GM12878 (cell line): ENCODE measurements at regions not wholly inside any gene's neighbourhood (a gene's known extent, or its start where the extent isn't known, plus 50 kb on each side); places are given as distances from the start of the nearest gene placed in this dataset.

ENCODE experiments used
- ATAC-seq: fragments of 200-7000 bp; cut with Tn5 transposase; 3 replicates; pipeline ENCODE4 v1.9.1; 2020; ENCODE audit warnings: mild to moderate bottlenecking, moderate library complexity
- BruUV-seq: library from RNA; stranded (reverse); fragments of 400-500 nt; replicated peaks from 2 replicates; lab custom pipeline; 2021; lab: Mats Ljungman, UMichigan
- CTCF ChIA-PET: fragments of 300-600 bp; sonication (Branson Sonifier 250); formaldehyde crosslinking; extraction: SDS; loops from one replicate; lab custom pipeline; 2021; ENCODE audit warnings: inconsistent platforms; lab: Yijun Ruan, JAX
- POLR2A ChIA-PET: fragments of 350-600 bp; formaldehyde crosslinking; extraction: SDS; loops from one replicate; lab custom pipeline; 2021; ENCODE audit warnings: inconsistent platforms; lab: Charles Lee
- RAD21 ChIA-PET: fragments of 300-600 bp; sonication (Branson Sonifier 250); formaldehyde crosslinking; loops from one replicate; lab custom pipeline; 2023; ENCODE audit warnings: antibody characterized with exemption; ENCODE audit not compliant: unreplicated experiment; lab: Charles Lee
- SMC1A ChIA-PET: fragments of 300-600 bp; sonication (Branson Sonifier 250); formaldehyde crosslinking; loops from one replicate; lab custom pipeline; 2023; ENCODE audit not compliant: unreplicated experiment, uncharacterized antibody; lab: Charles Lee
- DNase-seq: peaks from one replicate; pipeline ENCODE4 v3.0.0-alpha.2; 2011; ENCODE audit warnings: low read depth, low spot score
- FAIRE-seq: peaks from 3 replicates; lab custom pipeline; 2011; peaks lifted over from hg19 to GRCh38; lab: Jason Lieb, UNC
- H2AFZ ChIP-seq: 2 replicates; pipeline ENCODE4 v1.6.0; 2011; ENCODE audit warnings: low read depth, low read length, control low read depth; ENCODE audit not compliant: control insufficient read depth
- H3K27ac ChIP-seq: 2 replicates; pipeline ENCODE4 v1.5.1; 2011; ENCODE audit warnings: control low read depth; ENCODE audit not compliant: control insufficient read depth, insufficient read depth
- H3K27me3 ChIP-seq, 2 experiments: replicated peaks in 1 of 2; 2 replicates each; pipeline versions ENCODE4 v1.6.0 to v1.6.1; 2011; ENCODE audit warnings: low read length in 1 of 2; ENCODE audit not compliant: control insufficient read depth in 2 of 2, insufficient read depth in 2 of 2
- H3K36me3 ChIP-seq, 2 experiments: 2 replicates each; pipeline ENCODE4 v1.5.1; 2011; ENCODE audit warnings: low read length in 1 of 2; ENCODE audit not compliant: control insufficient read depth in 2 of 2, insufficient read depth in 2 of 2
- H3K4me1 ChIP-seq: 2 replicates; pipeline ENCODE4 v1.6.1; 2011; ENCODE audit warnings: mild to moderate bottlenecking, low read length, moderate library complexity, mixed read lengths; ENCODE audit not compliant: control insufficient read depth, insufficient read depth
- H3K4me2 ChIP-seq: 2 replicates; pipeline ENCODE4 v1.6.0; 2011; ENCODE audit warnings: control low read depth; ENCODE audit not compliant: control insufficient read depth, insufficient read depth
- H3K4me3 ChIP-seq: fragments of 200-600 bp; sonication (generic); 2 replicates; pipeline ENCODE4 v1.5.1; 2016
- H3K79me2 ChIP-seq: 2 replicates; pipeline ENCODE4 v1.6.0; 2011; ENCODE audit warnings: low read length; ENCODE audit not compliant: control insufficient read depth, insufficient read depth
- H3K9ac ChIP-seq: 2 replicates; pipeline ENCODE4 v1.8.0; 2011; ENCODE audit warnings: low read length, control low read depth, mixed read lengths; ENCODE audit not compliant: control insufficient read depth, insufficient read depth
- H3K9me3 ChIP-seq: replicated peaks from 3 replicates; pipeline ENCODE4 v1.5.1; 2011; ENCODE audit warnings: mild to moderate bottlenecking, low read length; ENCODE audit not compliant: control insufficient read depth, insufficient read depth
- H4K20me1 ChIP-seq: 2 replicates; pipeline ENCODE4 v1.6.0; 2011; ENCODE audit not compliant: control insufficient read depth, insufficient read depth
- ELK1 ChIP-seq: IDR thresholded peaks from 2 replicates; pipeline ENCODE4 v1.6.1; 2012; ENCODE audit warnings: low read depth, low read length, improper control_type of control experiment
- MTA2 ChIP-seq: fragments of 450-650 bp; IDR thresholded peaks from 2 replicates; pipeline ENCODE4 v1.6.1; 2016; ENCODE audit warnings: low read depth, mild to moderate bottlenecking, moderate library complexity
- NFYA ChIP-seq: IDR thresholded peaks from 2 replicates; pipeline ENCODE4 v1.6.1; 2011; ENCODE audit warnings: low read depth, mild to moderate bottlenecking, low read length, improper control_type of control experiment, borderline replicate concordance
- PAX8 ChIP-seq: fragments of 450-650 bp; IDR thresholded peaks from 2 replicates; pipeline ENCODE4 v1.6.1; 2017; ENCODE audit warnings: mild to moderate bottlenecking, moderate library complexity
- SREBF1 ChIP-seq: IDR thresholded peaks from 2 replicates; pipeline ENCODE4 v1.6.1; 2012; ENCODE audit warnings: mild to moderate bottlenecking, low read length
- WGBS: methylation state at CpG from one replicate; pipeline ENCODE4 v1.1.6; 2016; ENCODE audit warnings: low lambda C conversion rate; ENCODE audit not compliant: insufficient replicate concordance, insufficient coverage; ENCODE audit errors: missing lambda C conversion rate; 5-methylcytosine and 5-hydroxymethylcytosine counted together
- in situ Hi-C: fragments of 300-500 bp; cut with MboI; formaldehyde crosslinking; loops from 9 replicates; pipeline ENCODE4 v1.14.3; 2018; ENCODE audit warnings: mixed read lengths
- intact Hi-C: fragments of 100-400 bp; cut with micrococcal nuclease; formaldehyde crosslinking; loops from one replicate; pipeline ENCODE4 v1.14.2; 2022; ENCODE audit not compliant: unreplicated experiment

GRCh38 chr2:128425731-128426620, 107.3 kb upstream of the HS6ST1 start (continued):
- TF ChIP-seq MTA2 (no peak), NFYA (no peak), PAX8 (no peak)

GRCh38 chr2:128427413-128427755, 108.7 kb upstream of the HS6ST1 start:
- no peak overlapping the region for H3K4me3 ChIP-seq
- ChIA-PET CTCF (no interaction called here), RAD21 (no interaction called here), POLR2A (no interaction called here), SMC1A (interaction anchor here (0.9 kb wide), 1 partner anchor 8 kb away, joined by 3 read pairs; no protein-coding TSS in a partner anchor)
- H4K20me1 ChIP-seq: no peaks in the 10 kb centered on the region
- H3K79me2 ChIP-seq: no peaks in the 10 kb centered on the region
- no peak overlapping the region for H3K9ac ChIP-seq
- intact Hi-C loops: no loop called here
- H3K36me3 ChIP-seq: no peaks in the 10 kb centered on the region
- WGBS: 14% methylated on average over 5 of the region's 5 CpGs
- no peaks in the 10 kb centered on the region for H3K9me3 ChIP-seq
- FAIRE-seq (no peak), DNase-seq (no peak), ATAC-seq (no peak)
- in situ Hi-C loops: no loop called here
- TF ChIP-seq ELK1: no peak
- no peak for TF ChIP-seq SREBF1
- no peak overlapping the region for H3K4me2 ChIP-seq
- no TSS peak for BruUV-seq
- peaks cover 0 to 2% of the 10 kb centered on the region in 2 experiments; a peak in 3 of 4 replicates for H3K27me3 ChIP-seq
- H2AFZ ChIP-seq: no peak overlapping the region
- H3K27ac ChIP-seq: no peak overlapping the region
- no peaks in the 10 kb centered on the region for H3K4me1 ChIP-seq
